ENCODE measurements at regions not wholly inside any gene's neighbourhood (a gene's known extent, or its start where the extent isn't known, plus 50 kb on each side); places are given as distances from the start of the nearest gene placed in this dataset.

GRCh38 chr1:38111589-38111988 lies 65.0 kb upstream of the POU3F1 start:
- no peak for DNase-seq (ENCODE audit: low read depth)

DNA sequence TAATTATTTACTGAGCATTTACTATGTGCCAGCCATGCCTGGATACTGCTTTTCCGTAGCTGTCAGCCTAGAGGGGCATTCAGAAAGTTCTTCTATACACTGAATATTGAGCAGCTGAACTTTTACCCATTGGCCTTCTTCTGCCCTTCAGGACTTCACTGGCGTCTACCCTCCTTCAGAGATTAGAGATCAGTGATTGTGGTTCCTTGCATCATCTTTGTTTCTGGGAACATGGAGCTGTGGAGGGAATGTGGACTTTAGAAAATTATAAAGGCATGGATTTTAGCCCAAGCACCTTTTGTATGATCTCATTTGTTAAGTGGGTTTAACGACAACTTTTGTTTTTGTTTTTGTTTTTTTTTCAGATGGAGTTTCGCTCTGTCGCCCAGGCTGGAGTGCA lies 58.7 kb upstream of the POU3F1 start:
- no peak for DNase-seq (ENCODE audit: low read depth)

DNA sequence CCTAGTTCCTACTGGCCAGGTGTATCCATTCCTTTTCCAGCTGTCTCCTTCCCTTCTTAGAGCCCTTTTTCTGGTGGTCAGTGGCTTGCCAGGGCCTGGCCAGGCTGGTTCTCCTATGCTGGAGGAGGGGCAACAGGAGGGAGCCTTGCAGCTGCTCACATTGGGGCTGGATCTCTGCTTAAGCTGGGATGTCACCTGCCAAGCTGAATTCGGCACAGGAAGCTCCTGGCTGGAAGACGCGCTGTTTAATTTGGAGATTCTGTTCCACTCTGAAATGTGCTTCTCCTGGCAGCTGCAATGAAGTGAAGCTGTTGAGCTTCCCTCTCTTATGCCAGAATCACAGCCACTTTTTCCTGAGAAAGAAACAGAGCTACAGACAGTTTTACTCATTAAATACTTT lies 56.0 kb upstream of the POU3F1 start:
- DNase-seq (ENCODE audit: low read depth), result no peak

- DNase-seq (ENCODE audit: low read depth), result no peak
These were observed 54.6 kb upstream of the POU3F1 start for GRCh38 chr1:38101037-38101785.

GRCh38 chr1:38098101-38098847 lies 51.7 kb upstream of the POU3F1 start:
- no peak for DNase-seq (ENCODE audit: low read depth)

DNA sequence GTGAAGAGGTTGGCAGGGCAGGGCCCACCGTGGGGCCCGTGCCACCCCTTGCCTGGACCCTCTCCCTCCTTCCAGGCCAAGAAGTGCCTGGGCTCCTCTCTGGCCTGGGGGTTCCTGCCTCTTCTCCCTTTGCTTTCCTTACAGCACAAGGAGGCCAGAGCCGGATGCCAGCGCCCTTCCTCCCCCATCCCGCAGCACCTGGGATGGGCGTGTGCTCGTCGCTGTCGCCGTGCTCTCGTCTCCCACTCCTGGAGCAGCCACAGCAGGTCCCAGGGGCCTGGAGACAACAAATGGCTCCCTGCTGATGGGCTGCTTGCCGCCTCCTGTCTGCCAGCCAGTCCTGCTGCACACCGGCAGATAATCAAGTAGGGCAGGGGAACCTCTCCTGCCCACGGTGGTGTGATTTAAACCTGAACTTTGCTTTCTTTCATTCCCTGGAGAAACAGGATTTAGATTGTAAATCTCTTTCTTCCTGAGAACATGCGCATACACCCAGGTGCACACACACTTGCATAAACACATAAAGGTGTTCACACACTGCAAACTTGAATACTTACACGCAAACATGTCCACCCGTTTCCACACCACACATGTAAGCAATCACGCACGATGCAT lies 50.8 kb upstream of the POU3F1 start:
- no peak for DNase-seq (ENCODE audit: low read depth)
